LNCaP clone FGC (cell line): ENCODE measurements at regions not wholly inside any gene's neighbourhood (a gene's known extent, or its start where the extent isn't known, plus 50 kb on each side); places are given as distances from the start of the nearest gene placed in this dataset.
A peak's percentile ranks its signal among the peaks of the same experiment; 100 is the strongest.

Experiments
- DNase-seq: peaks from one replicate; pipeline ENCODE4 v3.0.0-alpha.2; 2011; ENCODE audit warnings: low read depth
- H3K4me3 ChIP-seq: 2 replicates; pipeline ENCODE4 v1.5.1; 2011; ENCODE audit warnings: mild to moderate bottlenecking, low read depth, low read length, control low read depth
- CTCF ChIP-seq: IDR thresholded peaks from 2 replicates; pipeline ENCODE4 v1.5.1; 2012; ENCODE audit warnings: mild to moderate bottlenecking; ENCODE audit not compliant: control insufficient read depth, insufficient read depth; ENCODE audit errors: extremely low read depth

GRCh38 chr1:218164111-218164929 lies 120.8 kb upstream of the RRP15 start:
- no peak for TF ChIP-seq CTCF
- peak; percentile 39 for DNase-seq
- peak overlapping the region; percentile 44 for H3K4me3 ChIP-seq

DNA sequence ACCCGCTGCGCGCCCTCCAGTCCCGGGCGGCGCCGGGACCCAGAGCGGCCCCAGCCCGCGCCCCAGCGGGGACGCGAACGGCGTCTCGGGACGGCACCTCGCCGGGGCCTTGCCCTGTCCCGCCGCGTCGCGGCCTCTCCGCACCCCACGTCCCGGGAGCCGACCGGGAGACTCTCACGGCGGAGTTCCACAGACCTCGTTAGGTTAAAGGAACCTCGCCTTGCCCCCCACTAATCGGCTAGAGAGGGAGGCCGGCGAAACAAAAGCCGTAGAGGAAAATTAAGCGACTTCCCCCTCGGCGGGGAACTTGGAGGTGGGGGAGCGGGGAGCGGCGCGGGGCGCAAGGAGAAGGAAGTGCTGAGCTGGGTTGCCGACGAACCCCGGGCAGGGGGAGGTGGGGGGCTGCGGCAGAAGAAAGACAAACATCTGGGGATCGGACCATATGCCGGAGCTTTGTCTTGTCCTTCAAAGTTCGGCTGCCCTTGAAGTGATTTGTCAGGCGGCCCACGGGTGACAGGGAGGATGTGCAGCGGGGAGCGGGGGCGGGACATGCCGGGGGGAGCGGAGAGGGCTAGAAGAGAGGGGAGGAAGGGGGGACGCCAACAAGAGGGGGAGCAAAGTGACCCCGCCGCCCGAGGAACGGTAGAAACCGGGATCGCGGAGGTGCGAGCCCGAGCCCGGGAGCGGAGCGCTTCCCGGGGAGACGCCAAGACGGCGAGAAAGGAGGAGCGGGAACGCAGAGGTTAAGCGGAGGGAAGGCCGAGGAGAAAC lies 120.0 kb upstream of the RRP15 start:
- no peak overlapping the region; the same call in 1 of the 2 replicates for H3K4me3 ChIP-seq
- TF ChIP-seq CTCF = no peak
- no peak for DNase-seq

DNA sequence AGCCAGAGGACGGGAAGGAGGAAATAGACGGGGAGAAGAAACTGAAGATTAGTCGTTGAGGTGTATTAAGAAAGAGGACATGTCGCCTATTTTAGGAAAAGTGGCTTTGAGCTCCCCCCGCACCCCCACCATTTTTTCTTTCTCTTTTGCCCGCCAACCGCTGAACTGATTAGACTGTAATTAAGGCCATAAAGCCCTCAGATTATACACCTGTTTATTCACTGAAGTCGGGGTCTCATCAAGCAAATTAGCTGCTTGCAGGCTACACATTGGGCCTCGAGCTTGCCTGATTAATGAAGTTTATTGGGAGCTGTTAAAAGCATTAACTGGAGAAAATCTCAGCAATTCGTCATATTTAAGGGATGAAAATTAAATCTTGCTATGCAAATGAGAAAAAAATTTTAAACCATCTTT lies 119.4 kb upstream of the RRP15 start:
- DNase-seq = no peak
- no peak overlapping the region for H3K4me3 ChIP-seq
- no peak for TF ChIP-seq CTCF

GRCh38 chr1:218166268-218166945 lies 118.7 kb upstream of the RRP15 start:
- DNase-seq = no peak
- TF ChIP-seq CTCF = no peak
- H3K4me3 ChIP-seq = no peak overlapping the region

DNA sequence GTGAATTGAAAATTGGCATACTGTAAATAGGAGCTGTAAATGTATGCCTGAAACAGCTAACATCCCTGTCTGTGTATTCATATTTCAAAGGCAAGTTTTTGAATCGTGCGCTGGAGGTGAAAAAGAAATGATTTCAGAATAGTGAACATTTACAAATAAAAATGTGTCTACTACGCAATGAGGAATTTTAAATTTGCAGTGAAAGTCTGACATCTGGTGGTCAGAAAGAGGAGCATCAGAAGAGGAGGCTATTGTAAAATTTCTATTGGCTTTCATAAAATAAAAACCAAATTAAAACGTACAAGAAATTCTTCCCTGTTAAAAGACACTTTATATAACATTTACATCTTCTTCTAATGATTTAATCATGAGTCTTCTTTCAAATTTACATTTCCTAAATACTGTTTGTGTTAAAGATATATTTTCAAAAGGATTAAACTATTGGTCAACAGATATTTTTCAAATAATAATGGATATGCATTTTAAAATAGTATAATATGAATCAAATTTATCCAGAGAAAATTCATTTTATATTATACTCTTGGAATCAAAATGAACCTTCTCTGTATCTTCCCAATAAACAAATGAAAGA lies 113.7 kb upstream of the RRP15 start:
- peak; percentile 63 for TF ChIP-seq CTCF
- H3K4me3 ChIP-seq = no peak overlapping the region
- no peak for DNase-seq

DNA sequence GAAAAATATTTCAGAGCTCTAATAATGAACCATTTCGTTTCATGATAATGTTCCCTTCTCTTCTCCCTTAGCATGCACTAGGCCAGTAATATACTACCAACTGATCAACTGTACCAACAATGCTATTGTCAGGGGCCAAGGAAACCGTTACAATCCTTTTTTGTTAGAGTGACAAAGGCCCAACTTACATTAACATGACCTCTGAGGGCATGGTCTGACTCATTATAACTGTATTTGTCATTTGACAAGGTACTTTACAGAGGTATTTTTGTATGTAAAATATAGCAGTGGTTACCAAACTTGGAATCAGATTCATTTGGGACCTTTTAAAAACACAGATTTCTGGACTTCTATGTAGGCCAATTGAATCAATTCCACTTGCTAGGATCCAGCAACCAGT lies 102.6 kb upstream of the RRP15 start:
- DNase-seq = no peak
- no peak overlapping the region for H3K4me3 ChIP-seq
- TF ChIP-seq CTCF = no peak
